T47D (cell line): ENCODE measurements at regions not wholly inside any gene's neighbourhood (a gene's known extent, or its start where the extent isn't known, plus 50 kb on each side); places are given as distances from the start of the nearest gene placed in this dataset.

Source experiments
- DNase-seq, 2 experiments: peaks; one replicate each; pipeline versions ENCODE4 v3.0.0 to v3.0.0-alpha.2; 2011 to 2012; ENCODE audit warnings: low read depth in 1 of 2, low spot score in 1 of 2
- JUND ChIP-seq: IDR thresholded peaks from 2 replicates; pipeline ENCODE4 v1.6.1; 2012; ENCODE audit warnings: low read depth
- in situ Hi-C: cut with HindIII; loops from 2 replicates; pipeline ENCODE4 v1.10.0; 2016; ENCODE audit warnings: low sequenced_read_pairs, low pct_unique_long_range_greater_than_20kb

- in situ Hi-C loops, result no loop called here
These were observed 136.5 kb downstream of the SNX18 start for GRCh38 chr5:54653956-54654614.

GRCh38 chr5:54651482-54652076 lies 134.0 kb downstream of the SNX18 start:
- peak; percentile 64 to 65 for DNase-seq
- in situ Hi-C loops, result no loop called here
- TF ChIP-seq JUND, result no peak

More at GRCh38 chr5:54653956-54654614, 136.5 kb downstream of the SNX18 start:
- no peak for TF ChIP-seq JUND
- DNase-seq, result no peak

GRCh38 chr5:54649041-54649504 lies 131.5 kb downstream of the SNX18 start:
- in situ Hi-C loops, result no loop called here
- no peak for TF ChIP-seq JUND
- no peak for DNase-seq

GRCh38 chr5:54646356-54647101 lies 129.0 kb downstream of the SNX18 start:
- no peak for TF ChIP-seq JUND
- DNase-seq, result no peak
- in situ Hi-C loops, result no loop called here

GRCh38 chr5:54645882-54646355 lies 128.4 kb downstream of the SNX18 start:
- no peak for TF ChIP-seq JUND
- no peak for DNase-seq
- in situ Hi-C loops, result no loop called here

- no peak for TF ChIP-seq JUND
- in situ Hi-C loops, result no loop called here
- DNase-seq, result no peak
These were observed 126.7 kb downstream of the SNX18 start for GRCh38 chr5:54644226-54644625.

GRCh38 chr5:54643685-54644106 lies 126.1 kb downstream of the SNX18 start:
- DNase-seq, result no peak
- in situ Hi-C loops, result no loop called here
- no peak for TF ChIP-seq JUND

GRCh38 chr5:54639621-54640020 lies 122.1 kb downstream of the SNX18 start:
- no peak for TF ChIP-seq JUND
- in situ Hi-C loops, result no loop called here
- no peak for DNase-seq

GRCh38 chr5:54638106-54638505 lies 120.5 kb downstream of the SNX18 start:
- TF ChIP-seq JUND, result no peak
- no peak for DNase-seq
- in situ Hi-C loops, result no loop called here

- no peak for TF ChIP-seq JUND
- no peak for DNase-seq
- in situ Hi-C loops, result no loop called here
These were observed 120.1 kb downstream of the SNX18 start for GRCh38 chr5:54637654-54638053.

- in situ Hi-C loops, result no loop called here
- DNase-seq, result no peak
These were observed 116.5 kb downstream of the SNX18 start for GRCh38 chr5:54634089-54634488.

GRCh38 chr5:54632131-54632701 lies 114.7 kb downstream of the SNX18 start:
- in situ Hi-C loops, result no loop called here

More at GRCh38 chr5:54634089-54634488, 116.5 kb downstream of the SNX18 start:
- no peak for TF ChIP-seq JUND

More at GRCh38 chr5:54632131-54632701, 114.7 kb downstream of the SNX18 start:
- no peak for DNase-seq
- TF ChIP-seq JUND, result no peak
